HG02588 (cell line): ENCODE measurements at regions not wholly inside any gene's neighbourhood (a gene's known extent, or its start where the extent isn't known, plus 50 kb on each side); places are given as distances from the start of the nearest gene placed in this dataset.
"Not testable (repeated sequence)": the region's sequence is repeated elsewhere in the genome, so short reads cannot be mapped to it uniquely, and the experiment has no call there.

Experiments used
- ATAC-seq: cut with Tn5 transposase; IDR thresholded peaks from one replicate; pipeline ENCODE4 v1.9.1; 2021; ENCODE audit warnings: mild to moderate bottlenecking, moderate library complexity; ENCODE audit not compliant: unreplicated experiment

GRCh38 chr12:62192180-62192902 lies 67.9 kb upstream of the USP15 start:
- peak; percentile 94 for ATAC-seq

GRCh38 chr12:62192903-62193250 lies 67.3 kb upstream of the USP15 start:
- peak; percentile 18 for ATAC-seq

- ATAC-seq, result no peak
Measured at GRCh38 chr12:62194031-62194430, 66.2 kb upstream of the USP15 start.

GRCh38 chr12:62194616-62195015 lies 65.6 kb upstream of the USP15 start:
- ATAC-seq, result no peak

GRCh38 chr12:62196146-62196545 lies 64.1 kb upstream of the USP15 start:
- ATAC-seq, result no peak

- ATAC-seq, result not testable (repeated sequence)
Measured at GRCh38 chr12:62202861-62203260, 57.3 kb upstream of the USP15 start.

GRCh38 chr12:62205346-62205745 lies 54.9 kb upstream of the USP15 start:
- ATAC-seq, result no peak

GRCh38 chr12:62207248-62207647 lies 53.0 kb upstream of the USP15 start:
- no peak for ATAC-seq
